ENCODE measurements at regions not wholly inside any gene's neighbourhood (a gene's known extent, or its start where the extent isn't known, plus 50 kb on each side); places are given as distances from the start of the nearest gene placed in this dataset.

DNA sequence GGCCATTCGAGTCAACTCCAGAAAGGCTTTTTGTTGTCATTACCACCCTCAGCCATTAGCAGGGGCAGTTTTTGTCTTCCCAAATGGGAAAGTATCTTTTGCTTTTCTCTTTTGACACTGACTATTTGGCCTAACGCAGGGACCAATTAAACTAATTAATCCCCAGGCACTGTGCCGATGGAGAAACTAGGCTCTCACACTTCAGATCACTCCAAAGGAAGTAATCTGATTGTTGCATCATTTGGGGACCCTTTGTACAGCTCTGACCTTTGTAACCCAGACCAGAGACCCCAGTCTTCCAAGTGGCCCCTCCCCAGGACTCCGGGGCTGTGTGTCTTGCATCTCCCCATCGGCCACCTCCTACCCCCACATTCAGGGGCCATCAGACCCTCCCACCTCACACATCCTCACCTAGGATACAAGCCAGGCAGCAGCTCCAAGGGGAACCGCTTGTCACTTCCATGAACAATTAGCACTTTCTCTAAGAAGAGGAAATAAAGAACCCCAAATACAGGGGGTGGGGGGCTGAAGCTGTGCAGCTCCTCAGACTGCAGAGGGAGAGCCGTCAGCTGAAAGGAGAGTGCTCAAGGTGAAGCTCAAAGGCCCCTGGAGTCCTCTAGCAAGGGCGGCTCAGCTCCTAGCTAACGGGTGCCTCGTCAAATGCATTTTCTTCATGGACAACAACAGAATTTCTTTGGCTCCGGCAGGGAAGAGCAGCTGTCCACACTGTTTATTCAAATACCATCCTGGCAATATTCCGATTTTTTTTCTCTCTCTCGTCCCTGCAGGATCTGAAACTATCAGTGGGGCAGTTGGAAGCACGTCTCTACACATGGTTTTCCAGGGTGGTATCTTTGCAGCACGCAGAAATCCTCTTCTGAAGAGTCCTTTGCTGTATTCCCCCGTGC, 64.3 kb upstream of the DIO3 start:
- Histone ChIP-seq H3K27me3 (ENCODE audit: control insufficient read depth, insufficient read depth, low read length) (no peaks in the 10 kb centered on the region), H3K4me3 (ENCODE audit: insufficient read depth, low read depth, low read length) (no peak overlapping the region), H3K36me3 (replicated peaks; ENCODE audit: control insufficient read depth, insufficient read depth, low read length) (no peaks in the 10 kb centered on the region)
- peak; percentile 42 for DNase-seq

DNA sequence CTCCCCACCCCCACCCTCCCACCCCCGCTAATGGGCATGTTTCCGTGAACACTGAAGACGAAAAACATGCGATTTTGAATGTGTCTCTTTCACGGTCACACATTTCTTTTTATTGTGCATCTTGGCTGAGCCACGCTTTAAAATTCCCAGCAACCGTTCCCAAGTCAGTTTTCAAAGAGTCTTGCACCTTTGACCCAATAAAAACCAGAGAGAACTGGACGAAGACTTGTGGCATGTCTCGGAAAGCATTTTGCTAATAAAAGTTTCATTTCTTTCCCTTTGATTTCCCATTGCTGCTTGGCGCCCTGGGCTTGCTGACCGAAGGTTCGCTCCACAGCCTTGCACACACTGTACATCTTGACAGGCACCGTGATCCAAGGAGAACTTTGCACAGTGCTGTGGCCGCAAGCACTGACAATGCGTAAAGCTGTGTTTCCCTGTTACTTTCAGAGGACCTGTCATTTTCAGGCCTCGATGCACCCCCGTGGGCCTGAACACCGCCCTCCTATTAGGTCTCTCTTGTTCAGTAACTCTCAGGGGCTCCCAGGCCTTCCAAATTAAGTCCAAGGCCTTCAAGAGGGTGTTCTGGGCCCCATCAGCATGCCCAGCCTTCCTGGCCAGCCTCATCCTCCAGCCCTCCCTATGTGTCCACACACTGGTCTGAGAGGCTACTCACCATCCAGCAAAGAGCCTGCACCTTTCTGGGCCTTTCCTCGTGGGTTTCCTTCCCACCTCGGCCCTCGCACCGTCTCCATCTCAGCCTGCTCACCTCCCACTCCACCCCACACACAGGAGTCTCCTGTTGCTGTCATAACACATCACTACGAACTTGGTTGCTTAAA, 63.4 kb upstream of the DIO3 start:
- no peaks in the 10 kb centered on the region for H3K36me3 ChIP-seq (replicated peaks; ENCODE audit: control insufficient read depth, insufficient read depth, low read length)
- H3K4me3 ChIP-seq (ENCODE audit: insufficient read depth, low read depth, low read length), result no peak overlapping the region
- DNase-seq, result peak; percentile 20
- no peaks in the 10 kb centered on the region for H3K27me3 ChIP-seq (ENCODE audit: control insufficient read depth, insufficient read depth, low read length)

DNA sequence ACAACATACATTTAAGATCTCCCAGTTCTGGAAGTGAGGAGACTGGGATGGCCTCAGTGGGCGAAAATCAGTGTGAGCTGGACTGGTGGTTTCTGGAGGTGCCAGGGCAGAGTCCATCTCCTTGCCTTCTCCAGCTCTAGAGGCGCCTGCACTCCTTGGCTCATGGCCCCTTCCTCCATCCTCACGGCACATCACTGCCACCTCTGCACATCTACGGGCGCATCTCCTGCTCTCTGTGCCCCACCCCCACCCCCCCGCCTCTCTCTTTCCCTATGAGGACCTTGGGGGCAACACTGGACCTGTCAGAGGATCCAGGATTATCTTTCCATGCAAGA, 62.8 kb upstream of the DIO3 start:
- Histone ChIP-seq H3K27me3 (ENCODE audit: control insufficient read depth, insufficient read depth, low read length) (no peaks in the 10 kb centered on the region), H3K4me3 (ENCODE audit: insufficient read depth, low read depth, low read length) (no peak overlapping the region), H3K36me3 (replicated peaks; ENCODE audit: control insufficient read depth, insufficient read depth, low read length) (no peaks in the 10 kb centered on the region)
- DNase-seq, result peak; percentile 16

DNA sequence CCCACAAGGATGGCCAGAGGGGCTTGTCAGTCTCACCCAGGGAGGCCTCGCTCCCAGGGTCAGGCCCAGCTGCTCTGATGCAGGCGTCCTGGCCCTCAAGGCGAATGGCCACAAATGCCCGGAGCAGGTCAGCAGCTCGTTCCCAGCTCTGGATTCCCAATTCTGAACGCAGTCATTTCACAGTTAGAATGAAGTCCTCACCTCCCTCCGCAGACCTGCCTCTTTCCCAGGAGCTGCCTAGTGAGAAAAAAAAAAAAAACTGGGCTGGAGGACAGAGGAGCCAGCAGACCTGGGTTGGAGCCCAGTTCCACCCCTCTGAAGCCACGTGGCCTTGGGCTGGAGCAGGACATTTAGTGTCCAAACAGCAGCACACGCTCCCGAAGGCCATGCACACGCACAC, 62.2 kb upstream of the DIO3 start:
- DNase-seq, result no peak
- Histone ChIP-seq H3K4me3 (ENCODE audit: insufficient read depth, low read depth, low read length) (no peak overlapping the region), H3K27me3 (ENCODE audit: control insufficient read depth, insufficient read depth, low read length) (no peaks in the 10 kb centered on the region)

DNA sequence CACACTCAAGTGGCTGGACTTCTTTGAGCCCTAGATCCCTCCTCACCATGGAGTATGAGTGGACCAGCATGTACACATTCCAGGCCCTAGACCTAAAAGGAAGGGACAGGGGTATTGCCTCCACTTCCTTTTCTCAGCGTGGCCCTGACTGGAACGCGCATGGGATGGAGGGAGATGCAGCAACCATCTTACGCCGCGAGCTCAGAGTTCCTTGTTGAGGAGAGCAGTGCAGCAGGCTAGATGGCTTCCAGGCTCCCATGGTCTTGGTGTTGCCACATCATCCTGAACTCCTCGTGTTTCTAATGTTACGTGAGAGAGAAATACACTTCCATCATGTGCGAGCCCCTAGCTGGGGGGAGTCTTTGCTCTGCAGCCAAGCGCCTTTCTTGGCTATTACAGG, 61.8 kb upstream of the DIO3 start:
- H3K27me3 ChIP-seq (ENCODE audit: control insufficient read depth, insufficient read depth, low read length), result no peaks in the 10 kb centered on the region
- no peak overlapping the region for H3K4me3 ChIP-seq (ENCODE audit: insufficient read depth, low read depth, low read length)
- peak; percentile 23 for DNase-seq
- no peaks in the 10 kb centered on the region for H3K36me3 ChIP-seq (replicated peaks; ENCODE audit: control insufficient read depth, insufficient read depth, low read length)

More for the DNA sequence above, 62.2 kb upstream of the DIO3 start:
- H3K36me3 ChIP-seq (replicated peaks; ENCODE audit: control insufficient read depth, insufficient read depth, low read length), result no peaks in the 10 kb centered on the region

DNA sequence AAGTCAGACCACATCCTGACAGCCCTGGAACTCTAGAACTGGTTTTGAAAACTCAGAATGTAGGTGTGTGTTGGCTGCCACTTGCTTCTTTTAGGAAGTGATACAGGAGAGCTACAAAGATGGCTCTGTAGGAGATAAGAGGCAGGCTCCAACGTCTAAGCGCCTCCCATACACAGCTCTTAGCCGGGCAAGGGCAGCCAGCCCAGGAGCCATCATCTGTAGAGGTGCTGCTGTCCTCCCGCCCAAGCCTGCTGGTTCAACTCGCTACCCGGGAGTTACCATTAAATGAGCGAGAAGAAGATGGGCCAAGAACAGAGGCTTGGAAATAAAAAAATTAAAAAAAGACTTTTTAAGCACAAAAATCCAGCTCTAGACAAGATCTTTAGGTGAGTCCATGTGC, 61.2 kb upstream of the DIO3 start:
- DNase-seq, result peak; percentile 22
- H3K4me3 ChIP-seq (ENCODE audit: insufficient read depth, low read depth, low read length), result no peak overlapping the region

DNA sequence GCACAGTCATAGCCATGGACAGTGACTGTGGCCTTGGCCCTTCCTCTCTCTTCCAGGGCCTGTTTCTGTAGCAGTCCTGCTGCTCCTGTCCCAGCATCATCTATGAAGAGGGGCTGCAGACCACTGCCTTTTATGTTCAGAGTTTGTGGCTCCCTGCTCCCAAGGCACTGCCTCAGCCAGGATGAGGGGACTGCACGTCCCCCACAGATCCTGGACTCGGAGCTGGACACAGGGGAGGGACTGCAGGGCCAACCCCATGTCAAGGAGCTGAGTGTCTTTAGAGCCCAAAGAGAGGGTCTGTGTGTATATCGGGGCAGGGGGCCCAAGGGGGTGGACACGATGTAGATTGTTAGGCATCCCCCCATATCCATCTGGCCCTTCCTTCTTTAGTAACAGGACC, 60.6 kb upstream of the DIO3 start:
- Histone ChIP-seq H3K4me3 (ENCODE audit: insufficient read depth, low read depth, low read length) (no peak overlapping the region), H3K27me3 (ENCODE audit: control insufficient read depth, insufficient read depth, low read length) (no peaks in the 10 kb centered on the region), H3K36me3 (replicated peaks; ENCODE audit: control insufficient read depth, insufficient read depth, low read length) (no peaks in the 10 kb centered on the region)
- DNase-seq, result peak; percentile 27

More for the DNA sequence above, 61.2 kb upstream of the DIO3 start:
- no peaks in the 10 kb centered on the region for H3K27me3 ChIP-seq (ENCODE audit: control insufficient read depth, insufficient read depth, low read length)
- no peaks in the 10 kb centered on the region for H3K36me3 ChIP-seq (replicated peaks; ENCODE audit: control insufficient read depth, insufficient read depth, low read length)

GRCh38 chr14:101501341-101501740, 60.0 kb upstream of the DIO3 start:
- DNase-seq, result peak; percentile 47
- H3K27me3 ChIP-seq (ENCODE audit: control insufficient read depth, insufficient read depth, low read length), result no peaks in the 10 kb centered on the region
- H3K36me3 ChIP-seq (replicated peaks; ENCODE audit: control insufficient read depth, insufficient read depth, low read length), result no peaks in the 10 kb centered on the region
- no peak overlapping the region for H3K4me3 ChIP-seq (ENCODE audit: insufficient read depth, low read depth, low read length)

DNA sequence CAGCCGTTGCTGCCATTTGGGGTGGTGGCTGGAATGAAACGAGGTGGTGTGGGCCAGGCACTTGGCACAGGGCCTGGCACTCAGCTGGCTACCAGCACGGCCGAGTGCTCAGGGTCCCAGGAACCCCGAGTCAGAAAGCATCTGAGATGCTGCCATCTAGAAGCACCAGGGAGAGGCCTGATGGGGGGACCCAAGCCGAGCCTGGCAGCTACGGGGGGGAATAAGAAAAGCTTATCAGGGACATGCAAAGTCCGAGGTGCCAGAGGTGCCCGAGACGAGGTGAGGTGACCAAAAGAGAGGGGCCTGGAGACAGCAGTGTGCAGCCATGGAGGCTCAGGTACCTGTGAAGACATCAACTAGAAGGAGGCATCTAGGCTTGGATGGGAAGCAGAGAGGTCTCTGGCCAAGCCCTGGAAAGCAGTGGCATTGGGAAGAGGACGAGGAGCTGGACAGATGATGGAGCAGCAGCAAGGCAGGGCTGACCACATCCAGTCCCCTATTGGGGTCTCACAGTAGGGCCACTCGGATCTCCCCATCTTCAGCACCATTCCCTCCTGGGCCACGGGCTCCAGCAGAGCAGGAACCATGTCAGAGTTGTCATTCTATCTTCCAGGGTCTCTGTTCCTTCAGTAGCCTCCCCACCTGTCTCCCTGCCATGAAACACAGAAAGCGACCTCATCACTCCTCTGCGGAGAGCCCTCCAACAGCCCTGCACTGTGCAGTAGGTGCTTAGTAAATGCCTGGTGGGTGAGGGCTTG, 59.3 kb upstream of the DIO3 start:
- Histone ChIP-seq H3K4me3 (ENCODE audit: insufficient read depth, low read depth, low read length) (no peak overlapping the region), H3K36me3 (replicated peaks; ENCODE audit: control insufficient read depth, insufficient read depth, low read length) (no peaks in the 10 kb centered on the region), H3K27me3 (ENCODE audit: control insufficient read depth, insufficient read depth, low read length) (no peaks in the 10 kb centered on the region)
- peak; percentile 35 for DNase-seq

- Histone ChIP-seq H3K4me3 (ENCODE audit: insufficient read depth, low read depth, low read length) (no peak overlapping the region), H3K27me3 (ENCODE audit: control insufficient read depth, insufficient read depth, low read length) (no peaks in the 10 kb centered on the region)
- peak; percentile 35 for DNase-seq
Observed at GRCh38 chr14:101502761-101503392, 58.4 kb upstream of the DIO3 start.

GRCh38 chr14:101503431-101504095, 57.7 kb upstream of the DIO3 start:
- Histone ChIP-seq H3K4me3 (ENCODE audit: insufficient read depth, low read depth, low read length) (no peak overlapping the region), H3K36me3 (replicated peaks; ENCODE audit: control insufficient read depth, insufficient read depth, low read length) (no peaks in the 10 kb centered on the region), H3K27me3 (ENCODE audit: control insufficient read depth, insufficient read depth, low read length) (no peaks in the 10 kb centered on the region)
- DNase-seq, result no peak

More at GRCh38 chr14:101502761-101503392, 58.4 kb upstream of the DIO3 start:
- H3K36me3 ChIP-seq (replicated peaks; ENCODE audit: control insufficient read depth, insufficient read depth, low read length), result no peaks in the 10 kb centered on the region

- Histone ChIP-seq H3K27me3 (ENCODE audit: control insufficient read depth, insufficient read depth, low read length) (no peaks in the 10 kb centered on the region), H3K36me3 (replicated peaks; ENCODE audit: control insufficient read depth, insufficient read depth, low read length) (no peaks in the 10 kb centered on the region), H3K4me3 (ENCODE audit: insufficient read depth, low read depth, low read length) (no peak overlapping the region)
- DNase-seq, result peak; percentile 72
Observed at GRCh38 chr14:101504096-101504948, 57.0 kb upstream of the DIO3 start.
